BLaER1 (cell line): ENCODE measurements at regions not wholly inside any gene's neighbourhood (a gene's known extent, or its start where the extent isn't known, plus 50 kb on each side); places are given as distances from the start of the nearest gene placed in this dataset.

Source experiments
- H3K27ac ChIP-seq: shearing (Covaris generic); formaldehyde crosslinking; 2 replicates; pipeline ENCODE4 v1.8.1; 2022
- H3K27me3 ChIP-seq: shearing (Covaris generic); formaldehyde crosslinking; 2 replicates; pipeline ENCODE4 v1.8.1; 2022
- H3K36me3 ChIP-seq: shearing (Covaris generic); formaldehyde crosslinking; 2 replicates; pipeline ENCODE4 v1.8.1; 2022
- H3K4me1 ChIP-seq: shearing (Covaris generic); formaldehyde crosslinking; 2 replicates; pipeline ENCODE4 v1.8.1; 2022
- H3K4me2 ChIP-seq: shearing (Covaris generic); formaldehyde crosslinking; 2 replicates; pipeline ENCODE4 v1.8.1; 2022
- H3K4me3 ChIP-seq: shearing (Covaris generic); formaldehyde crosslinking; 2 replicates; pipeline ENCODE4 v1.8.1; 2022
- H3K9ac ChIP-seq: shearing (Covaris generic); formaldehyde crosslinking; 2 replicates; pipeline ENCODE4 v1.8.1; 2022
- H3K9me3 ChIP-seq: shearing (Covaris generic); formaldehyde crosslinking; 2 replicates; pipeline ENCODE4 v1.8.1; 2022
- H4K20me1 ChIP-seq: shearing (Covaris generic); formaldehyde crosslinking; 2 replicates; pipeline ENCODE4 v1.8.1; 2022
- Cebpa-rat ChIP-seq: shearing (Covaris generic); IDR thresholded peaks from 2 replicates; pipeline ENCODE4 v1.8.1; 2022

DNA sequence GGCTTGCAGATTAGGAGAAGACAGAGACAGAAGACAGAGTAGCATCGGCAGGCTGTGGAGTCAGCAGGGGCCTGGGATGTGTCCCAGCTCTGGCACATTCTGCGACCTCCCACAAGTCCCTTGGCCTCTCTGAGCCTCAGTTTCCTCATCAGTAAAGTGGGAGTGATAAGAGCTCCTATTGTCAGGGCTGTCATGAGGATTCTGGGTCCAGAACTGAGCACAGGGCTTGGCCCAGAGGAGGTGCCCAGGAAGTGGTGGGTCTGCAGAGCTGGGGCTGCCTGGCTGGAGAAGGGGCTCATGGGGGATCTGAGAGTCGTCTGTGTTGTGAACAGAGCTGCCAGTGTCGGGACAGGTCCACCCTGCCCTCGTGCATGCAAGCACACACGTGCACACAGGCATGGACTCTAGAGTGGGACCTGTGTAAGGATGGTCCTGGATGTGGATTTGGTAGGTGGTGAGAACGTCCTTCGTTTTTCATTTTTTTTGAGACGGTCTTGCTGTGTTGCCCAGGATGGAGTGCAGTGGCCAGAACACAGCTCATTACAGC, 262.9 kb downstream of the PTPRU start:
- H3K27me3 ChIP-seq: no peaks in the 10 kb centered on the region
- H3K4me1 ChIP-seq: no peaks in the 10 kb centered on the region
- H3K36me3 ChIP-seq: no peaks in the 10 kb centered on the region
- no peak overlapping the region for H3K9ac ChIP-seq
- H3K27ac ChIP-seq: no peak overlapping the region
- H3K9me3 ChIP-seq: peaks cover 25% of the 10 kb centered on the region
- H4K20me1 ChIP-seq: no peaks in the 10 kb centered on the region
- H3K4me3 ChIP-seq: no peak overlapping the region
- H3K4me2 ChIP-seq: no peak overlapping the region
- no peak for TF ChIP-seq Cebpa-rat

DNA sequence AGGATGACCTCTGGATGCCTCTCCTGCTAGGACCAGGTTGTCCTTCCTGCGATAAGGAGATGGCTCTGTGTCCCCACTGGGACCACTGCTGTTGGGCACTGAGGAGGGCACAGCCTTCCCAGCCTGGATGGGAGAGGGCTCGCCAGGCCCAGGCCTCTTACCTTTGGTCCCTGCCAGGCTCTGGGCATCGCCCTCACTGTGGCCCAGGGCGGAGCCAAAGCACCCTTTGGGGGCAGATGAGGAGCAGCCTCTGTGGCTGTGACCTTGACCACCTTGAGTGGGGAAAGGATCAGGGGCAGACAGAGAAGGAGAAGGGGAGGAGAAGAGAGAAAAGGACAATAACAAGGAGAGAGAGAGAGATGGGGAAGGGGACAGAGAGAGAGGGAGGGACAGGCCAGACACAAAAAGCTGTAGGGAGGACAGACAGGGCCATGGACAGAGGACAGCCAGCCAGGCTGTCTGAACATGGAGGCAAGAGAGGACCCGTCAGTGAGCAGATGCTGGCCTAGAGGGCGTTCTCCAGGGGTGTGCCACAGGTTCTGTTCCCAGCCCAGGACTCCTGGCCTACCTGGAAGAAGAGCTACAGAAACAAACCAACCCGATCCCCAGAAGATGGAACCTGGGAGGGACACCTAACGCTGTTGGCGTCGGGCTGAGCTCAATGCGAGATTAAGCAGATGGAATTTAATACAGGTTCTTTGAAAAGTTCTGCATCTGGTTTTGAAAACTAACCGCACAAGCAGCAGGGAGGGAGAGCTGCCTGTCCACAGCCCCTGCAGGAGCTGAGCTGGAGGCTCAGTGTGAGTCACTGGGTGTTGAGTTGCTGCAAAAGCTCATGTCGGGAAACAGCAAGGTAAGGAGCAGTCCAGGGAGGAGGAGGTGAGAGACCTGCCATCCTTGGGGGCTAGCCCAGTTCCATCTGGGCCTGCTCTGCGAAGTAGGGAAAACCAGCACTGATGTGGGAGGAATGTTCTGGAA, 262.1 kb downstream of the PTPRU start:
- Histone ChIP-seq H3K4me3 (no peak overlapping the region), H3K9ac (no peak overlapping the region), H3K36me3 (no peaks in the 10 kb centered on the region), H3K4me1 (no peaks in the 10 kb centered on the region), H4K20me1 (no peaks in the 10 kb centered on the region), H3K27me3 (no peaks in the 10 kb centered on the region), H3K9me3 (peaks cover 25% of the 10 kb centered on the region), H3K27ac (no peak overlapping the region), H3K4me2 (no peak overlapping the region)
- no peak for TF ChIP-seq Cebpa-rat

DNA sequence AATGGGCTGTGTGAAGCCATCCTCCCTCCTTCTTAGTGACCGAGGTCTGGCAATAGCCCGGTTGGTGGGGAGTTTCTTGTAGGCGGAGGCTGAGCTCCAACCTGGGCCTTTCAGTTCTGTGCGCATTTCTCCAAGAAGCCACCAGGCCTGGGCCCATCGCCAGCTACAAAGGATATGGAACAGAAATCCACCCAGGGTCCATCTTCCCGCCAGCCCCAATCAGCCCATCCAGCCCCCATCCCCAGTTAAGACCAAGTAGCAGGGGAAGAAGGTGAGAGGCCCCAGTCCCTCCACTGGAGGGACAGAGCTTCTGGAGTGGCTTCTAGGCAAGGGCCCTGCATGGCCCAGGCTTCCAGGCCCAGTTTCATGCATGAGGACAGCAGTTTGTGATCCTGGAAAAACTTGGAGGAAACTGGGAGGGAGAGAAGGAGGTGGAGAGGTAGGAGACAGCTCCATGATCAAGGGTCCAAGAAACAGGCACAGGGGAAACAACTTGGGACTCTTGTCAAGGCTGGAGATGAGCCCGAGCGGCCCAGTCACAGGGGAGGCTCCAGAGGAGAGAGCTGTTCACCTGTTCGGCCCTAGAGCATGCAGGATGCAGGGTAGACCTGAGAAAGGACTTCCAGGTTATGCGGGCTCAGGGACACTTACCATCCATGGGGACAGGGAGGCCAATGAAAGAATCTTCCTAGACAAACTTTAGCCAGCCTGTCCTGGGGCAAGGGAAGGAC, 261.2 kb downstream of the PTPRU start:
- no peak overlapping the region for H3K4me3 ChIP-seq
- H4K20me1 ChIP-seq: no peaks in the 10 kb centered on the region
- H3K4me2 ChIP-seq: no peak overlapping the region
- H3K9me3 ChIP-seq: peaks cover 25% of the 10 kb centered on the region
- H3K9ac ChIP-seq: no peak overlapping the region
- no peaks in the 10 kb centered on the region for H3K36me3 ChIP-seq
- TF ChIP-seq Cebpa-rat: no peak
- H3K27me3 ChIP-seq: no peaks in the 10 kb centered on the region
- H3K27ac ChIP-seq: no peak overlapping the region
- H3K4me1 ChIP-seq: no peaks in the 10 kb centered on the region

DNA sequence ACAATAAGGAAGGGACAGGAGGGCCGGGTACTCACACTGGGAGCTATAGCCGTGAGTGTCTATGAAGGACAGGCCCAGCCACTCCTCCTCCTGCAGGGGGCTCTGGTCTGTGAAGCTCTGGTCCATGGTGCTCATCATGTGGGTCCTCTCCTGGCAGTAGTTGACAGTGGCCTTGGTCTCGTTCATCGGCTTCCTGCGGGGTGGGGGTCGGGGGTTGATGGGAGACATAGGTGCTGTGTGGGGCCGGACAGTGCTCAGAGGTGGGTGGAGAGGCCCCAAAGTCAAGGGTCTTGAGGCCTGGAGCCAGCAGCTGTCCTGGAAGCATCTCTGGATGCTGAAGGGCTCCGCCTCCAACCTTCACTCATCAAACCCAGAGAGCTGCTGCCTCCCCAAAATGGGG, 260.4 kb downstream of the PTPRU start:
- Histone ChIP-seq H3K4me3 (no peak overlapping the region), H3K9ac (no peak overlapping the region), H3K4me2 (no peak overlapping the region), H3K9me3 (peaks cover 25% of the 10 kb centered on the region), H3K36me3 (no peaks in the 10 kb centered on the region), H4K20me1 (no peaks in the 10 kb centered on the region), H3K27ac (no peak overlapping the region), H3K4me1 (no peaks in the 10 kb centered on the region), H3K27me3 (no peaks in the 10 kb centered on the region)
- TF ChIP-seq Cebpa-rat: no peak

DNA sequence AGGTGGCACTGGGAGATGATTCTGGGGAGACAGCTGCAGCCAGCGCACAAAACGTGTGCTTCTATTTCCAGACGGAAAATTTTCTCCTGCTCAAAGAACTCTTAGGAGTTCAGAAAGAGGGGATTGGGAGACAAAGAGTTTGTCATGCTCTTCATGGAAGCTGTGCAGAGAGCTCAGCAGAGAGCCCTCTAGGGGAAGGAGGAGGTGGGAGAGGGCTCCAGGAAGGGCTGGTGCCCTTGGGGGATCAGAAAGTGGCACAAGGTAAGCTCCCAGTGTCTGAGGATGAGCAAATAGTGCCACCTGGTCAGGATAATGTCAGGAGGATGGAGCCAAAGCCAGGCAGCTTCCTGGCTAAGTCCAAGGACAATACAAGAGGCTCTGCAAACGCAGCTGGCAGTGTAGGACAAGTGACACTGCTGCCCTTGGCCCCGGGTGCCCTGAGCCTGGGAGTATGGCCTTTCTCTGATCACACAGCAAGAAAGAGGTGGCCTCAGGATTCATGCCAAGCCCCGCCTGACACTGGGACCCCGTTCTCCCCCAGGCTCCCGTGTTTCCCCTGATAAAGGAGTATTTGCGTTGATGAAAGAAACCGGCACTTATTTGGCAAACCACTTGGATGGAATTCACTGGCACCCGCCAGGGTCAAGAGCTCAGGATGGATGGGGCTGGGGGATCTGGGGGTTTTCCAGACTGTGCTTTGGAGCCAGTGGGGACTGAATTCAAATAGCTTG, 254.0 kb downstream of the PTPRU start:
- TF ChIP-seq Cebpa-rat: no peak

DNA sequence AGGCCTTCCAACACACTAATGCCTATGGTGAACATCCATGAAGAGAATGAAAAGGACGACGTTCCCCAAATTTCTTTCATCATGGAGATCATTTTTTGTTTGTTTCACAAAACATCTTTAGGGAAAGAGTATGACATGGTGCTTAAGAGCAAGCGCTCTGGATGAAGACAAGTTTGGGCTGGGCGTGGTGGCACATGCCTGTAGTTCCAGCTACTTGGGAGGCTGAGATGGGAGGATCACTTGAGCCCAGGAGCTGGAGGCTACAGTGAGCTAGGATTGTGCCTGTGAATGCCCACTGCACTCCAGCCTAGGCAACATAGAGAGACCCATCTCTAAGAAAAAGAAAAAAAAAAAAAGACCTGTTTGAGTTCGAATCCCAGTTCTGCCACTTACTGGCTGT, 253.1 kb downstream of the PTPRU start:
- H3K9ac ChIP-seq: no peak overlapping the region

More for the DNA sequence above, 254.0 kb downstream of the PTPRU start:
- Histone ChIP-seq H3K4me3 (no peak overlapping the region), H3K9me3 (peaks cover 8% of the 10 kb centered on the region), H3K27me3 (no peaks in the 10 kb centered on the region), H3K4me2 (no peak overlapping the region), H4K20me1 (no peaks in the 10 kb centered on the region), H3K27ac (no peak overlapping the region), H3K4me1 (peaks cover 11% of the 10 kb centered on the region), H3K36me3 (no peaks in the 10 kb centered on the region), H3K9ac (no peak overlapping the region)

DNA sequence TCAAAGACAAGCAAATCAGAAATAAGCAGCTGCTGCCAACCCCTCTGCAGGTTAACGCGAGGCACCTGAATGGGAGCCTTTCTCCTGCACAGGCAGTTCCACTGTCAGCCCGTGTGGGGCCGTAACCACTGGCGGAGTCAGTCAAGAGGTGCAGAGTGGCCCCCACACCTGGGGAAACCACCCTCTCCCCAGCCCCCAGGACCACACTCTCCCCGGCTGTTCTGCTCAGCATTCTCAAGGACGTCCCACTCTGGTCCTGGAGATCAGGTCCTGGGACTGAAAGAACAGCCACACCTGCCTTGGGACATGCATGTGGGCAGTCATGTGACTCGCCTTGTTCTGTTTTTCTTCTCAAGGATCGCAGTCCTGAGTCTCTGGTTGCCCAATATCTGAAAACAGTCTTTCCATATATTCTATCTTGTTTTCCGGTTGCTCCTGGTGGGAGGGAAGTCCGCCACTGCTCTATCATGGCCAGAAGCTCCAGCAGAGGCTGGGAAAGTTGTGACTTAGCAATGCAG, 252.5 kb downstream of the PTPRU start:
- no peak for TF ChIP-seq Cebpa-rat
- Histone ChIP-seq H4K20me1 (no peaks in the 10 kb centered on the region), H3K27ac (no peak overlapping the region), H3K4me2 (no peak overlapping the region), H3K36me3 (no peaks in the 10 kb centered on the region), H3K9me3 (no peaks in the 10 kb centered on the region), H3K4me3 (no peak overlapping the region), H3K9ac (no peak overlapping the region), H3K4me1 (peaks cover 11% of the 10 kb centered on the region), H3K27me3 (no peaks in the 10 kb centered on the region)

More for the DNA sequence above, 253.1 kb downstream of the PTPRU start:
- Histone ChIP-seq H3K4me2 (no peak overlapping the region), H3K27ac (no peak overlapping the region), H3K36me3 (no peaks in the 10 kb centered on the region), H3K4me1 (peaks cover 11% of the 10 kb centered on the region), H3K4me3 (no peak overlapping the region), H3K27me3 (no peaks in the 10 kb centered on the region), H4K20me1 (no peaks in the 10 kb centered on the region), H3K9me3 (peaks cover under 1% of the 10 kb centered on the region; the same call in 1 of the 2 replicates)
- TF ChIP-seq Cebpa-rat: no peak

DNA sequence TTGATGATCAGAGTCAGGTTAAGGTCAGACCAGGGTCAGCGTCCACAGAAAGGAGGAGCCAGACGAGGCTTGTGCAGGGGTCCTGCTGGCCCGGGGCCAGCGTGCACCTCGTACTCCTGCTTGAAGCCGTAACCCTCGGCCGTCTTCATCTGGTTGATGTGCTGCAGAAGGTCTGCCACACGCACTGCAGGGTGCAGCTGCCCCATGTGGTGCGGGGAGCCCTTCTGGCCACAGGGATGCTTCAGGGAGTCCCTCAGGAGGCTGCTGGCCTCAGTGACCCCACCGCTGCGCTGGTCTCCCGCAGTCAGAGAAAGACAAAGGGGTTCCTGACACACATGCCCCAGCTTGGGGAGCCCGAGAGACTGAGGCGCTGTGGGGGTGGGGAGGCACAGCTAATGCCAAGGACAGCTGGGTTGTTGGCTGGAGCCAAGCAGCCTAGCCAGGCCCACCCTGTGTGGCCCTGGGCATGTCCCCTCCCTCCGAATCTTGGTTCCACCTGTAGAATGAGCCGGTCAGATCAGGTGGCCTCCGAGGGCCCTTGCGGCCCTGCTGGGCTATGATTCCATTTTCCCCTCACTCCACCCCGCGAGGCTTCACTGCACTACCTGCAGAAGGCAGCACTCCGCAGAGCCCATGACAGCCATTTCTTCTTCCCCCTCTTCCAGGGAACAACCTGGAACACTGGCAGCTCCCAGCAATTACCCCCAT, 251.9 kb downstream of the PTPRU start:
- H3K27me3 ChIP-seq: no peaks in the 10 kb centered on the region
- no peaks in the 10 kb centered on the region for H3K36me3 ChIP-seq
- H4K20me1 ChIP-seq: no peaks in the 10 kb centered on the region
- H3K4me1 ChIP-seq: peaks cover 11% of the 10 kb centered on the region
- no peak overlapping the region for H3K9ac ChIP-seq
- no peak for TF ChIP-seq Cebpa-rat
- H3K9me3 ChIP-seq: no peaks in the 10 kb centered on the region
- H3K4me2 ChIP-seq: no peak overlapping the region
- H3K4me3 ChIP-seq: no peak overlapping the region
- H3K27ac ChIP-seq: no peak overlapping the region

DNA sequence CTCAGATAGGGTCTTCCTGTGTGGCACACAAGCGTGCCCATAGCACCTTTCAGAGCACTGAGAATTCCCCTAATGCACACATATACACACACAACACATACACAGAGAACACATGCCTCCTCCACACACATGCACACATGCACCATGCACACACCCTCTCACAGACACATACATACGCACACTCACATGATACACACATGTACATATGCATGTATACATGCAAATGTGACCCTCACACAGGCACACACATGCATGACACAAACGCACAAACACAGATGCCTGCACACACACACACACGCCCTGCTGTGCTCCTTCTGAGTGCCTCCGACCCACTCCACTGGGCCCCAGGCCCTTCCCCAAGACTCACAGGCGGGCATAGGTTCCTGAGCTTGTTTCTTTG, 251.0 kb downstream of the PTPRU start:
- Histone ChIP-seq H3K4me1 (peaks cover 11% of the 10 kb centered on the region), H3K27me3 (no peaks in the 10 kb centered on the region), H3K36me3 (no peaks in the 10 kb centered on the region), H3K9me3 (no peaks in the 10 kb centered on the region), H3K4me3 (no peak overlapping the region), H3K9ac (no peak overlapping the region), H3K4me2 (peak overlapping the region; percentile 11; the same call in 1 of the 2 replicates), H3K27ac (no peak overlapping the region), H4K20me1 (no peaks in the 10 kb centered on the region)
- TF ChIP-seq Cebpa-rat: no peak
